Glomerular visceral epithelial cell (primary cell): ENCODE measurements at regions not wholly inside any gene's neighbourhood (a gene's known extent, or its start where the extent isn't known, plus 50 kb on each side); places are given as distances from the start of the nearest gene placed in this dataset.
"Not testable (repeated sequence)": the region's sequence is repeated elsewhere in the genome, so short reads cannot be mapped to it uniquely, and the experiment has no call there.

Experiments
- DNase-seq: peaks from one replicate; pipeline ENCODE4 v3.0.0-alpha.2; 2016; ENCODE audit errors: extremely low spot score

- no peak for DNase-seq
Observed at GRCh38 chr14:55976655-55977054, 141.6 kb upstream of the PELI2 start.

- DNase-seq = no peak
Observed at GRCh38 chr14:55977392-55978150, 140.6 kb upstream of the PELI2 start.

GRCh38 chr14:55979096-55979495 is 139.1 kb upstream of the PELI2 start:
- DNase-seq = no peak

GRCh38 chr14:55979781-55980180 is 138.4 kb upstream of the PELI2 start:
- DNase-seq = no peak

- DNase-seq = no peak
Observed at GRCh38 chr14:55980970-55981369, 137.2 kb upstream of the PELI2 start.

- no peak for DNase-seq
Observed at GRCh38 chr14:55986069-55986468, 132.1 kb upstream of the PELI2 start.

GRCh38 chr14:56000846-56001245 is 117.4 kb upstream of the PELI2 start:
- DNase-seq = no peak

- no peak for DNase-seq
Observed at GRCh38 chr14:56002342-56002741, 115.9 kb upstream of the PELI2 start.

- no peak for DNase-seq
Observed at GRCh38 chr14:56002876-56003625, 115.2 kb upstream of the PELI2 start.

- DNase-seq = no peak
Observed at GRCh38 chr14:56004323-56004722, 113.9 kb upstream of the PELI2 start.

GRCh38 chr14:56004786-56005185 is 113.4 kb upstream of the PELI2 start:
- peak; percentile 50 for DNase-seq

- DNase-seq = peak; percentile 42
Observed at GRCh38 chr14:56005191-56006053, 112.8 kb upstream of the PELI2 start.

GRCh38 chr14:56007491-56007890 is 110.7 kb upstream of the PELI2 start:
- DNase-seq = not testable (repeated sequence)

GRCh38 chr14:56008150-56008549 is 110.1 kb upstream of the PELI2 start:
- DNase-seq = no peak

- DNase-seq = not testable (repeated sequence)
Observed at GRCh38 chr14:56008661-56009060, 109.5 kb upstream of the PELI2 start.

- DNase-seq = no peak
Observed at GRCh38 chr14:56023661-56024081, 94.5 kb upstream of the PELI2 start.

GRCh38 chr14:56025191-56025590 is 93.0 kb upstream of the PELI2 start:
- DNase-seq = no peak

- DNase-seq = no peak
Observed at GRCh38 chr14:56026506-56026905, 91.7 kb upstream of the PELI2 start.

- no peak for DNase-seq
Observed at GRCh38 chr14:56027421-56027820, 90.8 kb upstream of the PELI2 start.

GRCh38 chr14:56027916-56028712 is 90.1 kb upstream of the PELI2 start:
- no peak for DNase-seq

- no peak for DNase-seq
Observed at GRCh38 chr14:56036353-56036752, 81.9 kb upstream of the PELI2 start.
